Right renal pelvis (tissue), 4 donors: ENCODE measurements at regions not wholly inside any gene's neighbourhood (a gene's known extent, or its start where the extent isn't known, plus 50 kb on each side); places are given as distances from the start of the nearest gene placed in this dataset.

ENCODE experiments used
- DNase-seq, 4 donors: peaks; one replicate each; pipeline ENCODE4 v3.0.0-alpha.2; 2013; ENCODE audit warnings: low read depth in 4 of 4, low spot score in 3 of 4, missing footprints in 1 of 4

DNA sequence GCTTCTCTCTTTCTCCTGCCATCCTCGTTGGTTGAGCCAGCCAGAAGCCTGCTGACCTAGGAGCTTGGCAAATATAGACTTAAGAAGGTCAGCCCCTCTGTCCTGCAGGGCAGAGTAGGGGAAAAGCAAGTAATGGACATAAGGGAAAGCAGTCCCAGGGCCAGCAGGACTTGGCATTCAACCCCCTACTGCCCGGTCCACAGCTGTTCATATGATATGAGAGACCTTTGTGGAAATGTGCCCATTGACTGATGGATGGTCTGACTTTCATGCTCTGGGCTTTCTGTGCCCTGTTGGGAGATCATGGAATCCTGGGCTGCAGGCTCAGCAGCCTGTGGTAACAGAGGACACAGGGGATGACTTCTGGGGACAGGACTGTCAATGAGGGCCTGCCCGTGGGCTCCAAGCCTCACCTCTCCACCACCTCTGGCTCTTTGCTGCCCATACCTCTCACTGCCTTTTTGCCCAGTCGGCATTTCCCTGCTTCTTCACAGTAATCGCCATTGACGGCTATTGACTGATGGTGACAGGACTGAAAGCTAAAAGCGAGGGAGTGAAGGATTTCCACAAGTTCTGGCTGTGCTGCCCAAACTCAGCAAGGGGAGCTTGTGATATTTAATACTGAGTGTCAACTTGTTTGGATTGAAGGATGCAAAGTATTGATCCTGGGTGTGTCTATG lies 60.0 kb upstream of the NMNAT3 start:
- DNase-seq, result no peak

- DNase-seq, result no peak
Observed at GRCh38 chr3:139735191-139735590, 57.4 kb upstream of the NMNAT3 start.

DNA sequence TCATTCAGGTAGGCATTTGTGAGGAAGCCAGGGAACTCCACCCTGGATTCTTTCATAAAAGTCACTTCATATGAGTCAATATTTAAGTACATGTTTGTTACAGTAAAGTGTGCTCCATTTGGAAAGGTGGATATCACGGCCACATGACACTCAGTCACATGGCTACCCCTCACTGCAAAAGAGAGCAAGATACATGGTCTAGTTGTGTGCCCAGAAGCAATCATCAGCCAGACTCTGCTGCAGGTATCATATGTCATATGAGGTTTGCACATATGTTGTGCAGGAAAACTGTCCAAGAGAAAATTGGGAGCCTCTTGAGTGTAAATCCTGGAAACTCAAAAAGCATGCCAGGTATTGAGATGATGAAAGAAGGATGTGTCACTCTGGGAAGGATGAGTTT lies 55.0 kb upstream of the NMNAT3 start:
- no peak for DNase-seq

- DNase-seq, result no peak
Observed at GRCh38 chr3:139729300-139729699, 51.5 kb upstream of the NMNAT3 start.

DNA sequence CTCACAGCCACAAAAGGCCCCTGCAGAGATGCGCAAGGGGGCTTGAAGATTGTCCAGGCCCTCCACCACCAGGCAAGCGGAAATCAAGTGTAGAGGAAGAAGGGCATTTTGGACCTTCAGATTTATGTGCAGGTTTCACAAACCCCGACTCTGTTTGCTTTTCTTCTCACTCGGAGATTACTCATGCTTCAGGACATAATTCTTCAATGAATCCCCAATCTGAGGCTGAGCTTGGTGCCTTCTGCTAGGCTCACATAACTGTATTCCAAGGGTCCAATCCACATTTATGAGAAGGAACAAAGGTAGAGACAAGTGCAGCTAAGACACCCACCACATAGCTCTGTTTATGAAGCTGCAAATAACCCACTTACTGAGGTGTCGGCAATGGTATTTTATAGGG lies 50.6 kb upstream of the NMNAT3 start:
- DNase-seq, result no peak
